Activated T-helper 2 cell treated with anti-CD3 and anti-CD28 coated beads, Interferon-gamma antibody, Interleukin-2, Interleukin-4, amounts not matched to agents 10 μg/mL and 5 μg/mL and 100 μg/mL, durations not matched to agents 14 hours and 24 hours and 36 hours (primary cell): ENCODE measurements at regions not wholly inside any gene's neighbourhood (a gene's known extent, or its start where the extent isn't known, plus 50 kb on each side); places are given as distances from the start of the nearest gene placed in this dataset.

Source experiments
- DNase-seq: peaks from one replicate; pipeline ENCODE4 v3.0.0; 2021; ENCODE audit warnings: low spot score
- H3K27ac Mint-ChIP-seq: one replicate; pipeline ENCODE4 v1.8.0; 2021; ENCODE audit warnings: mixed read lengths
- H3K27me3 Mint-ChIP-seq: one replicate; pipeline ENCODE4 v1.8.0; 2021; ENCODE audit warnings: low read depth, mixed read lengths
- H3K36me3 Mint-ChIP-seq: one replicate; pipeline ENCODE4 v1.8.0; 2021; ENCODE audit warnings: low read depth, mixed read lengths
- H3K4me1 Mint-ChIP-seq: one replicate; pipeline ENCODE4 v1.8.0; 2021; ENCODE audit warnings: low read depth, mixed read lengths
- H3K4me3 Mint-ChIP-seq: one replicate; pipeline ENCODE4 v1.8.0; 2021; ENCODE audit warnings: low read depth, mild to moderate bottlenecking, moderate library complexity, mixed read lengths
- H3K9me3 Mint-ChIP-seq: one replicate; pipeline ENCODE4 v1.8.0; 2021; ENCODE audit warnings: mixed read lengths
- intact Hi-C: fragments of 100-400 bp; cut with micrococcal nuclease; formaldehyde crosslinking; loops from one replicate; pipeline ENCODE4 v1.15.1; 2023

- intact Hi-C loops, result no loop called here
- Mint-ChIP-seq H3K27me3 (peaks cover 2% of the 10 kb centered on the region), H3K36me3 (peaks cover 7% of the 10 kb centered on the region), H3K4me1 (peaks cover 64% of the 10 kb centered on the region), H3K27ac (no peak overlapping the region), H3K9me3 (no peaks in the 10 kb centered on the region), H3K4me3 (no peak overlapping the region)
- DNase-seq, result no peak
These were observed 118.4 kb upstream of the MAP3K1 start for GRCh38 chr5:56696900-56697299.

- Mint-ChIP-seq H3K27me3 (no peaks in the 10 kb centered on the region), H3K36me3 (peaks cover 17% of the 10 kb centered on the region), H3K4me3 (no peak overlapping the region), H3K9me3 (no peaks in the 10 kb centered on the region), H3K4me1 (peaks cover 59% of the 10 kb centered on the region), H3K27ac (peak overlapping the region; percentile 30)
- intact Hi-C loops, result loop anchor here (1.0 to 5.0 kb wide), 8 partner anchors 18 to 479 kb away; partner anchors contain the start of genes GPBP1 and MAP3K1
- no peak for DNase-seq
These were observed 122.1 kb upstream of the MAP3K1 start for GRCh38 chr5:56693220-56693579.

GRCh38 chr5:56692359-56693219 lies 122.8 kb upstream of the MAP3K1 start:
- peaks cover 17% of the 10 kb centered on the region for H3K36me3 Mint-ChIP-seq
- H3K4me3 Mint-ChIP-seq, result peak overlapping the region; percentile 28
- peaks cover 62% of the 10 kb centered on the region for H3K4me1 Mint-ChIP-seq
- no peak for DNase-seq
- peak overlapping the region; percentile 30 for H3K27ac Mint-ChIP-seq
- intact Hi-C loops, result loop anchor here (1.0 to 5.0 kb wide), 8 partner anchors 18 to 480 kb away; partner anchors contain the start of genes GPBP1 and MAP3K1
- H3K9me3 Mint-ChIP-seq, result no peaks in the 10 kb centered on the region
- no peaks in the 10 kb centered on the region for H3K27me3 Mint-ChIP-seq

GRCh38 chr5:56688402-56688801 lies 126.9 kb upstream of the MAP3K1 start:
- no peak for DNase-seq
- H3K4me3 Mint-ChIP-seq, result no peak overlapping the region
- intact Hi-C loops, result no loop called here
- H3K27me3 Mint-ChIP-seq, result no peaks in the 10 kb centered on the region
- no peak overlapping the region for H3K27ac Mint-ChIP-seq
- H3K4me1 Mint-ChIP-seq, result peaks cover 63% of the 10 kb centered on the region
- H3K9me3 Mint-ChIP-seq, result no peaks in the 10 kb centered on the region
- peaks cover 17% of the 10 kb centered on the region for H3K36me3 Mint-ChIP-seq

GRCh38 chr5:56686337-56687195 lies 128.8 kb upstream of the MAP3K1 start:
- Mint-ChIP-seq H3K27ac (no peak overlapping the region), H3K36me3 (peaks cover 10% of the 10 kb centered on the region), H3K27me3 (no peaks in the 10 kb centered on the region), H3K4me3 (no peak overlapping the region), H3K9me3 (no peaks in the 10 kb centered on the region), H3K4me1 (peaks cover 48% of the 10 kb centered on the region)
- intact Hi-C loops, result no loop called here
- no peak for DNase-seq

- H3K36me3 Mint-ChIP-seq, result peaks cover 10% of the 10 kb centered on the region
- H3K27me3 Mint-ChIP-seq, result no peaks in the 10 kb centered on the region
- H3K9me3 Mint-ChIP-seq, result no peaks in the 10 kb centered on the region
- DNase-seq, result no peak
- H3K4me1 Mint-ChIP-seq, result peaks cover 39% of the 10 kb centered on the region
- no peak overlapping the region for H3K4me3 Mint-ChIP-seq
- intact Hi-C loops, result no loop called here
- H3K27ac Mint-ChIP-seq, result no peak overlapping the region
These were observed 129.7 kb upstream of the MAP3K1 start for GRCh38 chr5:56685503-56686217.

GRCh38 chr5:56684159-56684558 lies 131.2 kb upstream of the MAP3K1 start:
- DNase-seq, result no peak
- Mint-ChIP-seq H3K9me3 (no peaks in the 10 kb centered on the region), H3K4me1 (peaks cover 31% of the 10 kb centered on the region), H3K4me3 (no peak overlapping the region), H3K27ac (no peak overlapping the region), H3K27me3 (peaks cover 4% of the 10 kb centered on the region), H3K36me3 (no peaks in the 10 kb centered on the region)
- intact Hi-C loops, result no loop called here

GRCh38 chr5:56683733-56684132 lies 131.6 kb upstream of the MAP3K1 start:
- peaks cover 7% of the 10 kb centered on the region for H3K27me3 Mint-ChIP-seq
- H3K9me3 Mint-ChIP-seq, result no peaks in the 10 kb centered on the region
- intact Hi-C loops, result no loop called here
- H3K4me3 Mint-ChIP-seq, result no peak overlapping the region
- peaks cover 31% of the 10 kb centered on the region for H3K4me1 Mint-ChIP-seq
- no peak for DNase-seq
- H3K27ac Mint-ChIP-seq, result no peak overlapping the region
- no peaks in the 10 kb centered on the region for H3K36me3 Mint-ChIP-seq

- intact Hi-C loops, result no loop called here
- H3K9me3 Mint-ChIP-seq, result no peaks in the 10 kb centered on the region
These were observed 132.1 kb upstream of the MAP3K1 start for GRCh38 chr5:56683281-56683680.

GRCh38 chr5:56681346-56681745 lies 134.0 kb upstream of the MAP3K1 start:
- H3K9me3 Mint-ChIP-seq, result no peaks in the 10 kb centered on the region
- H3K27ac Mint-ChIP-seq, result no peak overlapping the region
- H3K27me3 Mint-ChIP-seq, result peaks cover 7% of the 10 kb centered on the region
- H3K36me3 Mint-ChIP-seq, result no peaks in the 10 kb centered on the region
- DNase-seq, result no peak
- intact Hi-C loops, result no loop called here
- H3K4me1 Mint-ChIP-seq, result peaks cover 17% of the 10 kb centered on the region
- H3K4me3 Mint-ChIP-seq, result no peak overlapping the region

More at GRCh38 chr5:56683281-56683680, 132.1 kb upstream of the MAP3K1 start:
- DNase-seq, result no peak
- H3K4me3 Mint-ChIP-seq, result no peak overlapping the region
- H3K27me3 Mint-ChIP-seq, result peaks cover 7% of the 10 kb centered on the region
- peaks cover 26% of the 10 kb centered on the region for H3K4me1 Mint-ChIP-seq
- no peaks in the 10 kb centered on the region for H3K36me3 Mint-ChIP-seq
- H3K27ac Mint-ChIP-seq, result no peak overlapping the region

GRCh38 chr5:56680731-56681130 lies 134.6 kb upstream of the MAP3K1 start:
- no peak overlapping the region for H3K27ac Mint-ChIP-seq
- no peaks in the 10 kb centered on the region for H3K36me3 Mint-ChIP-seq
- H3K4me1 Mint-ChIP-seq, result peaks cover 12% of the 10 kb centered on the region
- intact Hi-C loops, result no loop called here
- peaks cover 7% of the 10 kb centered on the region for H3K27me3 Mint-ChIP-seq
- DNase-seq, result no peak
- H3K4me3 Mint-ChIP-seq, result no peak overlapping the region
- H3K9me3 Mint-ChIP-seq, result no peaks in the 10 kb centered on the region

GRCh38 chr5:56677690-56678305 lies 137.6 kb upstream of the MAP3K1 start:
- intact Hi-C loops, result no loop called here
- peaks cover 7% of the 10 kb centered on the region for H3K27me3 Mint-ChIP-seq
- H3K4me3 Mint-ChIP-seq, result no peak overlapping the region
- DNase-seq, result no peak
- H3K36me3 Mint-ChIP-seq, result no peaks in the 10 kb centered on the region
- H3K9me3 Mint-ChIP-seq, result no peaks in the 10 kb centered on the region
- peaks cover 11% of the 10 kb centered on the region for H3K4me1 Mint-ChIP-seq
- no peak overlapping the region for H3K27ac Mint-ChIP-seq
